GM12873 (cell line): ENCODE measurements at regions not wholly inside any gene's neighbourhood (a gene's known extent, or its start where the extent isn't known, plus 50 kb on each side); places are given as distances from the start of the nearest gene placed in this dataset.

Experiments
- TF ChIP-seq, protein P1 (sequence below): IDR thresholded peaks from 2 replicates; pipeline ENCODE4 v1.5.1; 2012; ENCODE audit warnings: low read depth, mild to moderate bottlenecking, moderate library complexity, low read length, control low read depth; ENCODE audit not compliant: insufficient read depth; ENCODE audit errors: missing control alignments

DNA sequence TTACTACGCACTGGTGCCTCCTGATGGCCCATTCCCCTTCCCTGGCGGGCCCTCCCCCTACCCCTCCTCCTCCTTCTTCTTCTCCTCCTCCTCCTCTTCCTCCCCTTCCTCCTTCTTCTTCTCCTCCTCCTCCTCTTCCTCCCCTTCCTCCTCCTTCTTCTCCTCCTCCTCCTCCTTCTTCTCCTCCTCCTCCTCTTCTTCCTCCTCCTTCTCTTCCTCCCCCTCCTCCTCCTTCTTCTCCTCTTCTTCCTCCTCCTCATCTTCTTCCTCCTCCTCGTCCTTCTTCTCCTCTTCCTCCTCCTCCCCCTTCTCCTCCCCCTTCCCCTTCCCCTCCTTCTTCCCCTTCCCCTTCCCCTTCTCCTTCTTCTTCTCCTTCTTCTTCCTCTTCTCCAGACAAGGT is 64.7 kb upstream of the COG2 start:
- TF ChIP-seq, protein P1, sequence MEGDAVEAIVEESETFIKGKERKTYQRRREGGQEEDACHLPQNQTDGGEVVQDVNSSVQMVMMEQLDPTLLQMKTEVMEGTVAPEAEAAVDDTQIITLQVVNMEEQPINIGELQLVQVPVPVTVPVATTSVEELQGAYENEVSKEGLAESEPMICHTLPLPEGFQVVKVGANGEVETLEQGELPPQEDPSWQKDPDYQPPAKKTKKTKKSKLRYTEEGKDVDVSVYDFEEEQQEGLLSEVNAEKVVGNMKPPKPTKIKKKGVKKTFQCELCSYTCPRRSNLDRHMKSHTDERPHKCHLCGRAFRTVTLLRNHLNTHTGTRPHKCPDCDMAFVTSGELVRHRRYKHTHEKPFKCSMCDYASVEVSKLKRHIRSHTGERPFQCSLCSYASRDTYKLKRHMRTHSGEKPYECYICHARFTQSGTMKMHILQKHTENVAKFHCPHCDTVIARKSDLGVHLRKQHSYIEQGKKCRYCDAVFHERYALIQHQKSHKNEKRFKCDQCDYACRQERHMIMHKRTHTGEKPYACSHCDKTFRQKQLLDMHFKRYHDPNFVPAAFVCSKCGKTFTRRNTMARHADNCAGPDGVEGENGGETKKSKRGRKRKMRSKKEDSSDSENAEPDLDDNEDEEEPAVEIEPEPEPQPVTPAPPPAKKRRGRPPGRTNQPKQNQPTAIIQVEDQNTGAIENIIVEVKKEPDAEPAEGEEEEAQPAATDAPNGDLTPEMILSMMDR = no peak

DNA sequence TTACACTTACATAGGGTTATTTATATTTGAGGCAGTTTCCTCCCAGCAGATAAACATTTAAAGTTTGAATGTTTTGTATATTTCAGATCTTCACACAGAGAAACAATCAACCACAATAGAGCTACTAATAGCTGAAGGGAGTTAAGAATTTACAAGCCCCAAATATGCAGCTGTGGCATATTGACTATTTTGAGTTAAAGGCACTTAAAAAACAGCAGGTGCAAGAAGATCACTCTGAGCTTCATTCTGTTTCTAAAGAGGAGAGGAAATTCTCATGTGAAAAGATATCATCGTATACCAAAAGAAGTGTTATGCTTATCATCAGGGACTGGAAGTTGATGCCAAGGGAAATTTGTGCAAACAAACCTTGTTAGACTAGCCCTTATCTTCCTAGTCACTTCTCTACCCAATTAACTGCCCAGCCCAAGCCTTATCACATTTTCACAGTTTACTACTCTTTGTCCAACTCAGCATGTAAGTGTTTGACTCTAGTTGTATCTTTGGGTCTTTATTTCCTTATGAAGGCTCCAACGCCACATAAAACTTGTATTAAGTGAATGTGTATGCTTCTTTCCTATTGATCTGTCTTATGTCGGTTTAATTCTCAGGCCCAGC is 66.3 kb upstream of the COG2 start:
- TF ChIP-seq, protein P1 = no peak

DNA sequence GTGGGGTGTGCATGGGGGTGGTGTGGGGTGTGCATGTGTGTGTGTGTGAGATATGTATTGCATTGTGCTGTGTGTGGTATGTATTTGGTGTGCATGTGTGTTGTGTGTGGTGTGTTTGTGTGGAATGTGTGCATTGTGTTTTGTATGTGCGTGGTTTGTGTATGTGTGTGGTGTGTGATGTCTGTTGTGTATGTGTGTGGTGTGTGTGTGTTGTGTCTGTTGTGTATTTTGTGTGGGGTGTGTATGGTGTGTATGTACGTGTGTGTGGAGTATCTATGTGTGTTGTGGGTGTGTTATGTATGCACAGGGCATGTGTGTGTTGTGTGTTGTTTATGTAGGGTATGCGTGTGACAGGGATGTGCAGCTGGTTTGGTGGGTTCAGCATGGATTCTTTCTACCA is 67.8 kb upstream of the COG2 start:
- TF ChIP-seq, protein P1 = no peak

DNA sequence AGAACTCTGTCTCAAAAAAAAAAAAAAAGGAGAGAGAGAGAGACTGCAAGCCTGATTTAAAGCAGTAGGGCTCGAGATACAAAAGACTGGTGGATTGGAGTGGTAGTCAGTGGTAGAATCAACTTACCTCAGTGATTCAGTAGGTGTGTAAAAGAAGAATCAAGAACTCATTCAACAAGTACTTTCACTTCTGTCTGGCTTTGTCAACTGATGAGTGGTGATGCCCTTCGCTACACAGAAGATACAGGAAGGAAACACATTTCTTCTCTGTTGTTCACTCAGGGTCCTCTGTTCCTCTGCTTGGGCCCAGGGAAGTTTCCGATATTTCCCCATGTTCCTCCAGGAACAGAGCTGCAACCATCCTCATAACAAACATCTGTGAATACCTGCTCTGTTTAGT is 68.6 kb upstream of the COG2 start:
- TF ChIP-seq, protein P1 = no peak

DNA sequence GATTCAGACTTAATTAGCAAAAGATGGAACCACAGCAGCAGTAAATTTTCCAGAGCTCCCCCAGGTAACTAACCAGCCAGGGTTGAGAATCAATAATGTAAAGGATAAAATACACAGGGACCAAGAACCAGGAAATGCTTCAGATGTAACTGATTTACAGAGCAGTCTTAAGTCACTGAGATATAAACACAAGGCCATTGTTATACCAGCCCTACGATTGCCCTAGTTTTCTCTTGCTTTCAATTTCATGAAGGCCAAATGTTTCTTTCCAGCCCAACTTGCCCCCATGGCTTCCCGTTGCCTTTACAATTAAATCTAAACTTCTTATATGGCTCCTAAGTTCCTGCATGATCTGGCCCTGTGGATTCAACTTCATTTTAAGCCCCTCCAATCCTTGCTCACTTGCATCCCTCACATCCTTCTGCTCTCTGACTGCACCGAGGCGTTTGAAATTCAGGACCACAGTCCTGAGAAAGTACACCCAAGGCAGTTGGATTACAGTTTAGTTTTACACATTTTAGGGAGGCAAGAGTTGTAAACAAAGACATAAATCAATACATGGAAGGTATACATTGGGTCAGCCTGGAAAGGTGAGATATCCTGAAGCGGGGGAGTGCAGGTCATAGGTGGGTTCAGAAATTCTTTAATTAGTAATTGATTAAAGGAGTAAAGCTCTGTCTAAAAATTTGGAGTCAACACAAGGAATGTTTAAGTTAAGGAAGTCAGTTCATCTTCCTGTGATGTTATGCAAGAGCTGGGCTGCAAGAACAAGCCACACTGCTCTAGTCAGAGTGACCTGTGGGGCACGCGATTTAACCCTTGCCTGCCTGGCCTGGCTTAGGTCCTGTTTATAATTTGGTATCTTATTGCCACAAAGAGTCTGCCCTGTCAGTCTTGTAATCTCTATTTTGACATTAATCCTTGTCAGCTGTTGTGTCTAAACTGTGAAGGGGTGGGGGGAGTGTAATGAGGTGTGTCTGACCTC is 69.9 kb upstream of the COG2 start:
- TF ChIP-seq, protein P1 = no peak

DNA sequence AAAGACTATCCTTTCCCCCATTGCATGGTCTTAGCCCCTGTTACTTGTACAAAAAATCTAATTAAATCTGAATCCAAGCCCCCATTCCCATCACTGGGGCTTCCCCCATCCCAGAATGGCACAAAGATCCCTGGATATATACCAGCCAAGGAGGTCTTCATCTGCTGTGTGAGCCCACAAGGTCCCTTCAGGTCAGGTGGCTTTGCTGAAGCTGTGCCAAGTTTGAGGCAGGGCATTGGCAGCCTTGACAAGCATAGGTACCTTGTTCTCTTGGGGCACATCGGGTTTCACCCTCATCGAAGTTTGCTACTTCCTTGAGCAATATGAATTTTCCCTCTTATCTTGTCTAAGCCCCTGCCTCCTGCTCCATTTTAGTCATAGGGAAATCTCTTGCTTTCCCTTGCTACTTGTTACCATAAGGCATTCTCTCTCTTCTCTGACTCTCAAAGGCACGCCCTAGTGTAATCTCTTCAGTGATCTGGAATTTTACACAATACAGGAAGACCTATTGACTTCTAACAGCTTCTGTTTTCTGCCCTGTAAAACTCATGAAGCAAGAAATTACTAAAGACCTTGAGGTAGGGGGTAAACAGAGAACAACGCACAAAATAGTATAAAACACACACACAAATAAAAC is 71.4 kb upstream of the COG2 start:
- TF ChIP-seq, protein P1 = no peak

DNA sequence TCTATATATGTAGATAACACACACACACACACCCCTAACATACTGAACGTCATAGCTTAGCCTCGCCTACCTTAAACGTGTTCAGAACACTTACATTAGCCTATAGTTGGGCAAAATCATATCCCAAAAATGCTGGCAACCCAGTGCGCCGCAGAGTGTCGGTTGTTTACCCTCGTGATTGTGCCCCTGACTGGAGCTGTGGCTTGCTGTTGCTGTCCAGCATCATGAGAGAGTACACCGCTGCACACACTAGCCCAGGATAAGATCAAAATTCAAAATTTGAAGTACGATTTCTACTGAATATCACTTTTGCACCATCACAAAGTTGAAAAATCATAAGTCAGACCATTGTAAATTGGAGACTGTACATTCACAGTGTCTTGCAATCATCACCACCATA is 73.1 kb upstream of the COG2 start:
- TF ChIP-seq, protein P1 = no peak
